GM12878 (cell line): ENCODE measurements at regions not wholly inside any gene's neighbourhood (a gene's known extent, or its start where the extent isn't known, plus 50 kb on each side); places are given as distances from the start of the nearest gene placed in this dataset.

Experiments used
- ATAC-seq: fragments of 200-7000 bp; cut with Tn5 transposase; 3 replicates; pipeline ENCODE4 v1.9.1; 2020; ENCODE audit warnings: mild to moderate bottlenecking, moderate library complexity
- BruUV-seq: library from RNA; stranded (reverse); fragments of 400-500 nt; replicated peaks from 2 replicates; lab custom pipeline; 2021; lab: Mats Ljungman, UMichigan
- CTCF ChIA-PET: fragments of 300-600 bp; sonication (Branson Sonifier 250); formaldehyde crosslinking; extraction: SDS; loops from one replicate; lab custom pipeline; 2021; ENCODE audit warnings: inconsistent platforms; lab: Yijun Ruan, JAX
- POLR2A ChIA-PET: fragments of 350-600 bp; formaldehyde crosslinking; extraction: SDS; loops from one replicate; lab custom pipeline; 2021; ENCODE audit warnings: inconsistent platforms; lab: Charles Lee
- RAD21 ChIA-PET: fragments of 300-600 bp; sonication (Branson Sonifier 250); formaldehyde crosslinking; loops from one replicate; lab custom pipeline; 2023; ENCODE audit warnings: antibody characterized with exemption; ENCODE audit not compliant: unreplicated experiment; lab: Charles Lee
- SMC1A ChIA-PET: fragments of 300-600 bp; sonication (Branson Sonifier 250); formaldehyde crosslinking; loops from one replicate; lab custom pipeline; 2023; ENCODE audit not compliant: unreplicated experiment, uncharacterized antibody; lab: Charles Lee
- DNase-seq: peaks from one replicate; pipeline ENCODE4 v3.0.0-alpha.2; 2011; ENCODE audit warnings: low read depth, low spot score
- FAIRE-seq: peaks from 3 replicates; lab custom pipeline; 2011; peaks lifted over from hg19 to GRCh38; lab: Jason Lieb, UNC
- H2AFZ ChIP-seq: 2 replicates; pipeline ENCODE4 v1.6.0; 2011; ENCODE audit warnings: low read depth, low read length, control low read depth; ENCODE audit not compliant: control insufficient read depth
- H3K27ac ChIP-seq: 2 replicates; pipeline ENCODE4 v1.5.1; 2011; ENCODE audit warnings: control low read depth; ENCODE audit not compliant: control insufficient read depth, insufficient read depth
- H3K27me3 ChIP-seq, 2 experiments: replicated peaks in 1 of 2; 2 replicates each; pipeline versions ENCODE4 v1.6.0 to v1.6.1; 2011; ENCODE audit warnings: low read length in 1 of 2; ENCODE audit not compliant: control insufficient read depth in 2 of 2, insufficient read depth in 2 of 2
- H3K36me3 ChIP-seq, 2 experiments: 2 replicates each; pipeline ENCODE4 v1.5.1; 2011; ENCODE audit warnings: low read length in 1 of 2; ENCODE audit not compliant: control insufficient read depth in 2 of 2, insufficient read depth in 2 of 2
- H3K4me1 ChIP-seq: 2 replicates; pipeline ENCODE4 v1.6.1; 2011; ENCODE audit warnings: mild to moderate bottlenecking, low read length, moderate library complexity, mixed read lengths; ENCODE audit not compliant: control insufficient read depth, insufficient read depth
- H3K4me2 ChIP-seq: 2 replicates; pipeline ENCODE4 v1.6.0; 2011; ENCODE audit warnings: control low read depth; ENCODE audit not compliant: control insufficient read depth, insufficient read depth
- H3K4me3 ChIP-seq: fragments of 200-600 bp; sonication (generic); 2 replicates; pipeline ENCODE4 v1.5.1; 2016
- H3K79me2 ChIP-seq: 2 replicates; pipeline ENCODE4 v1.6.0; 2011; ENCODE audit warnings: low read length; ENCODE audit not compliant: control insufficient read depth, insufficient read depth
- H3K9ac ChIP-seq: 2 replicates; pipeline ENCODE4 v1.8.0; 2011; ENCODE audit warnings: low read length, control low read depth, mixed read lengths; ENCODE audit not compliant: control insufficient read depth, insufficient read depth
- H3K9me3 ChIP-seq: replicated peaks from 3 replicates; pipeline ENCODE4 v1.5.1; 2011; ENCODE audit warnings: mild to moderate bottlenecking, low read length; ENCODE audit not compliant: control insufficient read depth, insufficient read depth
- H4K20me1 ChIP-seq: 2 replicates; pipeline ENCODE4 v1.6.0; 2011; ENCODE audit not compliant: control insufficient read depth, insufficient read depth
- IKZF2 ChIP-seq, 2 experiments: fragments of 450-650 bp; IDR thresholded peaks; 2 replicates each; pipeline ENCODE4 v1.6.1; 2017; ENCODE audit warnings: mild to moderate bottlenecking in 2 of 2, moderate library complexity in 2 of 2
- MYB ChIP-seq: fragments of 150-350 bp; IDR thresholded peaks from 2 replicates; pipeline ENCODE4 v1.6.1; 2014; ENCODE audit warnings: mild to moderate bottlenecking, low read depth, low read length, borderline replicate concordance
- RAD21 ChIP-seq: IDR thresholded peaks from 2 replicates; pipeline ENCODE4 v1.6.1; 2011; ENCODE audit warnings: mild to moderate bottlenecking, low read depth, low read length, moderate library complexity; ENCODE audit not compliant: insufficient read depth
- REST ChIP-seq: IDR thresholded peaks from 2 replicates; pipeline ENCODE4 v1.6.1; 2012; ENCODE audit warnings: mild to moderate bottlenecking, low read depth, low read length
- RFX5 ChIP-seq: IDR thresholded peaks from 2 replicates; pipeline ENCODE4 v1.6.1; 2011; ENCODE audit warnings: low read depth, low read length, improper control_type of control experiment
- TAF1 ChIP-seq: IDR thresholded peaks from 2 replicates; pipeline ENCODE4 v1.6.1; 2011; ENCODE audit warnings: mild to moderate bottlenecking, low read depth, low read length, borderline replicate concordance
- TCF3 ChIP-seq: IDR thresholded peaks from 2 replicates; pipeline ENCODE4 v1.6.1; 2012; ENCODE audit warnings: low read depth, mild to moderate bottlenecking, low read length, borderline replicate concordance; ENCODE audit not compliant: insufficient read depth
- ZNF592 ChIP-seq: fragments of 450-650 bp; IDR thresholded peaks from 2 replicates; pipeline ENCODE4 v1.6.1; 2017; ENCODE audit warnings: mild to moderate bottlenecking, moderate library complexity
- WGBS: methylation state at CpG from one replicate; pipeline ENCODE4 v1.1.6; 2016; ENCODE audit warnings: low lambda C conversion rate; ENCODE audit not compliant: insufficient replicate concordance, insufficient coverage; ENCODE audit errors: missing lambda C conversion rate; 5-methylcytosine and 5-hydroxymethylcytosine counted together
- in situ Hi-C: fragments of 300-500 bp; cut with MboI; formaldehyde crosslinking; loops from 9 replicates; pipeline ENCODE4 v1.14.3; 2018; ENCODE audit warnings: mixed read lengths
- intact Hi-C: fragments of 100-400 bp; cut with micrococcal nuclease; formaldehyde crosslinking; loops from one replicate; pipeline ENCODE4 v1.14.2; 2022; ENCODE audit not compliant: unreplicated experiment
- TF ChIP-seq, protein P1 (sequence below): IDR thresholded peaks from 2 replicates; pipeline ENCODE4 v1.6.1; 2012; ENCODE audit warnings: low read depth, low read length, improper control_type of control experiment
- TF ChIP-seq, protein P2 (sequence below): fragments of 150-350 bp; IDR thresholded peaks from 2 replicates; pipeline ENCODE4 v1.6.1; 2016; ENCODE audit warnings: low read depth, low read length
- TF ChIP-seq, protein P3 (sequence below): IDR thresholded peaks from 2 replicates; pipeline ENCODE4 v1.6.1; 2011; ENCODE audit warnings: borderline replicate concordance, low read depth, mild to moderate bottlenecking, moderate library complexity, mixed read lengths, low read length; ENCODE audit not compliant: insufficient read depth; ENCODE audit errors: extremely low read length

GRCh38 chr3:77873598-77873997, 833.7 kb downstream of the ROBO2 start:
- no peak overlapping the region for H3K4me2 ChIP-seq
- H3K79me2 ChIP-seq: no peaks in the 10 kb centered on the region
- SMC1A ChIA-PET: interaction anchor here (1.6 kb wide), 1 partner anchor 8 kb away, joined by 5 read pairs; no protein-coding TSS in a partner anchor
- no peaks in the 10 kb centered on the region for H3K27me3 ChIP-seq
- no peaks in the 10 kb centered on the region for H4K20me1 ChIP-seq
- DNase-seq (no peak), ATAC-seq (no peak), FAIRE-seq (no peak)
- intact Hi-C loops: no loop called here
- BruUV-seq: no TSS peak
- 40% methylated on average over 4 of the region's 4 CpGs for WGBS
- H3K27ac ChIP-seq: no peak overlapping the region
- no peaks in the 10 kb centered on the region for H3K9me3 ChIP-seq
- in situ Hi-C loops: no loop called here
- CTCF ChIA-PET: no interaction called here
- H3K4me3 ChIP-seq: no peak overlapping the region
- RAD21 ChIA-PET: no interaction called here
- POLR2A ChIA-PET: no interaction called here
- H2AFZ ChIP-seq: no peak overlapping the region
- H3K36me3 ChIP-seq: no peaks in the 10 kb centered on the region
- no peak overlapping the region for H3K9ac ChIP-seq
- H3K4me1 ChIP-seq: no peaks in the 10 kb centered on the region
- TF ChIP-seq, protein P1, sequence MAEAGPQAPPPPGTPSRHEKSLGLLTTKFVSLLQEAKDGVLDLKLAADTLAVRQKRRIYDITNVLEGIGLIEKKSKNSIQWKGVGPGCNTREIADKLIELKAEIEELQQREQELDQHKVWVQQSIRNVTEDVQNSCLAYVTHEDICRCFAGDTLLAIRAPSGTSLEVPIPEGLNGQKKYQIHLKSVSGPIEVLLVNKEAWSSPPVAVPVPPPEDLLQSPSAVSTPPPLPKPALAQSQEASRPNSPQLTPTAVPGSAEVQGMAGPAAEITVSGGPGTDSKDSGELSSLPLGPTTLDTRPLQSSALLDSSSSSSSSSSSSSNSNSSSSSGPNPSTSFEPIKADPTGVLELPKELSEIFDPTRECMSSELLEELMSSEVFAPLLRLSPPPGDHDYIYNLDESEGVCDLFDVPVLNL: no peak
- TF ChIP-seq IKZF2 (IDR thresholded peaks at IDR 0.05) (no peak), TCF3 (no peak), MYB (no peak), RFX5 (no peak), RAD21 (no peak), ZNF592 (no peak), TAF1 (no peak), REST (no peak)
- TF ChIP-seq, protein P2, sequence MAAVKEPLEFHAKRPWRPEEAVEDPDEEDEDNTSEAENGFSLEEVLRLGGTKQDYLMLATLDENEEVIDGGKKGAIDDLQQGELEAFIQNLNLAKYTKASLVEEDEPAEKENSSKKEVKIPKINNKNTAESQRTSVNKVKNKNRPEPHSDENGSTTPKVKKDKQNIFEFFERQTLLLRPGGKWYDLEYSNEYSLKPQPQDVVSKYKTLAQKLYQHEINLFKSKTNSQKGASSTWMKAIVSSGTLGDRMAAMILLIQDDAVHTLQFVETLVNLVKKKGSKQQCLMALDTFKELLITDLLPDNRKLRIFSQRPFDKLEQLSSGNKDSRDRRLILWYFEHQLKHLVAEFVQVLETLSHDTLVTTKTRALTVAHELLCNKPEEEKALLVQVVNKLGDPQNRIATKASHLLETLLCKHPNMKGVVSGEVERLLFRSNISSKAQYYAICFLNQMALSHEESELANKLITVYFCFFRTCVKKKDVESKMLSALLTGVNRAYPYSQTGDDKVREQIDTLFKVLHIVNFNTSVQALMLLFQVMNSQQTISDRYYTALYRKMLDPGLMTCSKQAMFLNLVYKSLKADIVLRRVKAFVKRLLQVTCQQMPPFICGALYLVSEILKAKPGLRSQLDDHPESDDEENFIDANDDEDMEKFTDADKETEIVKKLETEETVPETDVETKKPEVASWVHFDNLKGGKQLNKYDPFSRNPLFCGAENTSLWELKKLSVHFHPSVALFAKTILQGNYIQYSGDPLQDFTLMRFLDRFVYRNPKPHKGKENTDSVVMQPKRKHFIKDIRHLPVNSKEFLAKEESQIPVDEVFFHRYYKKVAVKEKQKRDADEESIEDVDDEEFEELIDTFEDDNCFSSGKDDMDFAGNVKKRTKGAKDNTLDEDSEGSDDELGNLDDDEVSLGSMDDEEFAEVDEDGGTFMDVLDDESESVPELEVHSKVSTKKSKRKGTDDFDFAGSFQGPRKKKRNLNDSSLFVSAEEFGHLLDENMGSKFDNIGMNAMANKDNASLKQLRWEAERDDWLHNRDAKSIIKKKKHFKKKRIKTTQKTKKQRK: no peak
- TF ChIP-seq, protein P3, sequence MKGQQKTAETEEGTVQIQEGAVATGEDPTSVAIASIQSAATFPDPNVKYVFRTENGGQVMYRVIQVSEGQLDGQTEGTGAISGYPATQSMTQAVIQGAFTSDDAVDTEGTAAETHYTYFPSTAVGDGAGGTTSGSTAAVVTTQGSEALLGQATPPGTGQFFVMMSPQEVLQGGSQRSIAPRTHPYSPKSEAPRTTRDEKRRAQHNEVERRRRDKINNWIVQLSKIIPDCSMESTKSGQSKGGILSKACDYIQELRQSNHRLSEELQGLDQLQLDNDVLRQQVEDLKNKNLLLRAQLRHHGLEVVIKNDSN: no peak
